ENCODE measurements at regions not wholly inside any gene's neighbourhood (a gene's known extent, or its start where the extent isn't known, plus 50 kb on each side); places are given as distances from the start of the nearest gene placed in this dataset.

- no peak overlapping the region for H3K9ac ChIP-seq (ENCODE audit: control insufficient read depth, insufficient read depth, low read length)
- ATAC-seq (no peak), FAIRE-seq (no peak), DNase-seq (ENCODE audit: low read depth, low spot score) (no peak)
- no peaks in the 10 kb centered on the region for H3K79me2 ChIP-seq (ENCODE audit: control insufficient read depth, insufficient read depth, low read length)
- in situ Hi-C loops (cut with MboI), result no loop called here
- ChIA-PET RAD21 (ENCODE audit: unreplicated experiment) (interaction anchor here (1.0 to 1.2 kb wide), 3 partner anchors 11 to 552 kb away, joined by 3 to 5 read pairs (median 4); no protein-coding TSS in a partner anchor), POLR2A (interaction anchor here (1.4 kb wide), 1 partner anchor 13 kb away, joined by 5 read pairs; no protein-coding TSS in a partner anchor), SMC1A (ENCODE audit: uncharacterized antibody, unreplicated experiment) (interaction anchor here (0.6 to 2.0 kb wide), 6 partner anchors 11 to 569 kb away, joined by 3 to 10 read pairs (median 4); no protein-coding TSS in a partner anchor), CTCF (interaction anchor here (0.7 to 1.2 kb wide), 2 partner anchors 10 to 13 kb away, joined by 3 to 4 read pairs; no protein-coding TSS in a partner anchor)
- intact Hi-C loops (cut with micrococcal nuclease; ENCODE audit: unreplicated experiment), result no loop called here
- no peak overlapping the region for H3K4me3 ChIP-seq
- no peak overlapping the region for H3K4me2 ChIP-seq (ENCODE audit: control insufficient read depth, insufficient read depth)
- H4K20me1 ChIP-seq (ENCODE audit: control insufficient read depth, insufficient read depth), result no peaks in the 10 kb centered on the region
- no peak overlapping the region for H2AFZ ChIP-seq (ENCODE audit: control insufficient read depth, low read depth, low read length)
- BruUV-seq (replicated peaks), result no TSS peak
- no peaks in the 10 kb centered on the region for H3K27me3 ChIP-seq (replicated peaks in 1 of 2; ENCODE audit: control insufficient read depth in 2 of 2, insufficient read depth in 2 of 2, low read length in 1 of 2)
- H3K4me1 ChIP-seq (ENCODE audit: control insufficient read depth, insufficient read depth, low read length), result peaks cover 6% of the 10 kb centered on the region
- no peak overlapping the region for H3K27ac ChIP-seq (ENCODE audit: control insufficient read depth, insufficient read depth)
- no CpG with 5 or more reads among the region's 1 CpG for WGBS (ENCODE audit: insufficient coverage, insufficient replicate concordance, low lambda C conversion rate, missing lambda C conversion rate)
- no peaks in the 10 kb centered on the region for H3K36me3 ChIP-seq (ENCODE audit: control insufficient read depth in 2 of 2, insufficient read depth in 2 of 2, low read length in 1 of 2)
- no peaks in the 10 kb centered on the region for H3K9me3 ChIP-seq (replicated peaks; ENCODE audit: control insufficient read depth, insufficient read depth, low read length)
- TF ChIP-seq ASH2L (IDR thresholded peaks at IDR 0.05; ENCODE audit: borderline replicate concordance, low read depth) (no peak), EP300 (IDR thresholded peaks at IDR 0.05; ENCODE audit: borderline replicate concordance in 1 of 2, control insufficient read depth in 1 of 2, low read depth in 2 of 2, low read length in 2 of 2) (no peak), ZSCAN29 (IDR thresholded peaks at IDR 0.05) (no peak), KDM1A (IDR thresholded peaks at IDR 0.05; ENCODE audit: borderline replicate concordance) (no peak), ZBTB4 (CRISPR knock-in tag; IDR thresholded peaks at IDR 0.05) (no peak), ZNF217 (IDR thresholded peaks at IDR 0.05) (no peak), RELB (IDR thresholded peaks at IDR 0.05; ENCODE audit: low read depth) (no peak), MAX (IDR thresholded peaks at IDR 0.05; ENCODE audit: low read depth, low read length) (no peak), NR2F1 (conservative IDR thresholded peaks at IDR 0.05) (no peak), STAT3 (IDR thresholded peaks at IDR 0.05; ENCODE audit: low read depth, low read length) (no peak), ZNF274 (IDR thresholded peaks at IDR 0.05; ENCODE audit: insufficient read depth, insufficient read length) (no peak), MYB (IDR thresholded peaks at IDR 0.05; ENCODE audit: borderline replicate concordance, low read depth, low read length) (no peak), FOXM1 (IDR thresholded peaks at IDR 0.05; ENCODE audit: low read depth, low read length) (no peak), E4F1 (IDR thresholded peaks at IDR 0.05; ENCODE audit: borderline replicate concordance, partially characterized antibody) (no peak), RAD51 (IDR thresholded peaks at IDR 0.05) (no peak), CBX3 (IDR thresholded peaks at IDR 0.05; ENCODE audit: borderline replicate concordance, low read depth) (no peak)
Observed at GRCh38 chr6:137646484-137646883, 152.3 kb upstream of the OLIG3 start.
